HG03520 (cell line): ENCODE measurements at regions not wholly inside any gene's neighbourhood (a gene's known extent, or its start where the extent isn't known, plus 50 kb on each side); places are given as distances from the start of the nearest gene placed in this dataset.

Source experiments
- ATAC-seq: cut with Tn5 transposase; IDR thresholded peaks from one replicate; pipeline ENCODE4 v1.9.1; 2021; ENCODE audit warnings: mild to moderate bottlenecking, moderate library complexity; ENCODE audit not compliant: unreplicated experiment

GRCh38 chr1:57772580-57773195, 348.8 kb upstream of the DAB1 start:
- no peak for ATAC-seq

DNA sequence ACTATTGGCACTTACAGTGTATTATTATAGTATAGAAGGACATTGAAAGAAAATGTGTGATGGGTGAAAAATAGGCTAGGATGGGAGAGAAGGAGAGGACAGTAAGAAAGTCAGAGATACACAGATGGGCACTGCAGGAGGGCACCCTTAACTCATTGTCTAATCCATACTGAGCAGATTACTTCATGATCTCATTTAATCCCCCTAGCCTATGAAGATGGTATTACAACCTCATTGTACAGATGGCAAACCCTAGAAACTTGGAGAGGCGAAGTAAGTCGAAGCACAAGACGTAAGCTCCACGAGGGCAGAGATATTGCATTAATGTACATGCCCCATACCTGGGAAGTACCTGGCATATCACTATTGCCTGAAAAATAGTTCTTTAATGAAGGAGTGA, 346.9 kb upstream of the DAB1 start:
- no peak for ATAC-seq

DNA sequence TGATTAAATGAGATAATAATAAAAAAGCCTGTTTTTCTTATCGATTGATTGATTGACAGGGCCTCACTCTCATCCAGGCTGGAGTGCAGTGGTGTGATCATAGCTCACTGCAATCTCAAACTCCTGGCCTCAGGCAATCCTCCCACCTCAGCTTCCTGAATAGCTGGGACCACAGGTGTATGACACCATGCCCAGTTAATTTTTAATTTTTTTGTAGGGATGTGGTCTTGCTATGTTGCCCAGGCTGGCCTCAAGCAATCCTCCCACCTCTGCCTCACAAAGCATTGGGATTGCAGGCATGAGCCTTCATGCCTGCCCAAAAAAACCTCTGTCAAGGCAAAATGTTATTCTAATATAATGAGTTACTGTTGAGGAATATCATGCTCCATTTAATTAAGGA, 346.4 kb upstream of the DAB1 start:
- ATAC-seq = no peak

DNA sequence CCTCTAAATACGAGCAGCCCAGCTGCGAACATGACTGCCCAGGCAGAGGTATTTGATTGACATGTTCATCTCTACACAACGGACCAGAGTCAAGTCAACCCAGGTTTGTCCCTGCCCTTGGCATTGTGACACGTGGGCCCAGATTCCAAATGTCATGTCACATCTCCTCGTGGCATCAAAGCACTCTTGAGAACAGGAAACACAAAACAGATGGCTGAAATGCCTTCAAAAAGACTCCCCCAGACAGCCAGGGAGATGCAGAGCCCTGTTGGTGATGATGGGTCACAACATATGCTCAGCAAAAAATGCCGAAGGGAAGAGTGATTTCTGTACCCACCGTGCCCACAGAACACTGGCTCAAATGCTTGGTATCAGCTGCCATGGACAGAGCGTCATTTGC, 337.8 kb upstream of the DAB1 start:
- no peak for ATAC-seq

DNA sequence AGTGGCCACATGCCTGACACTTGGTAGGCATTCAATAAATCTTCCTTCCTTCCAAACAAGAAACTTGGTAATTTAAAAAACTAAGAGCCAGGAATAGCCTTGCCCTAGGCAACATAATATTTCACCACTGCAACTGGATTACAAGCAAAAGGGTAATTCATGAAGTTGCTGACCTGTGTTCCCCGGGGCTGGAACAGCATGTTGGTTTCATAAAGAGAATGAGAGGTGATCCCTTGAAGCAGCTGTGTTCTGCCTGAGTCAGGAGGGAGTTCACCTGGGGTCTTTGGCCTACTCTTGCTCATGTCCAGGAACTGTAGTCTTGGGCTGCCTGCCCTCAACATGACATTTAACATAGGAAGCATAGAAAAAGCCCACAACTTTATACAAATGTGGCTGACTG, 329.0 kb upstream of the DAB1 start:
- no peak for ATAC-seq

DNA sequence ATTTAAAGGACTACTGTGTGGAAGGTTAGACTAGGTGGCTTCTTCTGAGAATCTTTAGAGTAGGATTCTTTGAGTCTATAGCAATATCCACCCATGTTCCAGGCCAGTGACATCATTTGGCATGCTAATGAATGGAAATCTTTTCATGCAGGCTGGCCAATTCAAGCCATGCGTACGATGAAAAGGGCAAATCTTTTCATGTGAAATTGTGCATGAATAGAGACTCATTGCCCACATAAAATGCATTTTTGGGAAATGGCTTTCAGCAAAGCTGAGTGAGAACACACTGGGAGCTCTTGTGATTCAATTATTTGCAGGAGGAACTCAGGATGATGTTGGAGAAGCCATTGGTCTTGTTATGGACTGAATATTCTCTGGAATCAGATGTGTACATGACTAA, 324.9 kb upstream of the DAB1 start:
- ATAC-seq = no peak

DNA sequence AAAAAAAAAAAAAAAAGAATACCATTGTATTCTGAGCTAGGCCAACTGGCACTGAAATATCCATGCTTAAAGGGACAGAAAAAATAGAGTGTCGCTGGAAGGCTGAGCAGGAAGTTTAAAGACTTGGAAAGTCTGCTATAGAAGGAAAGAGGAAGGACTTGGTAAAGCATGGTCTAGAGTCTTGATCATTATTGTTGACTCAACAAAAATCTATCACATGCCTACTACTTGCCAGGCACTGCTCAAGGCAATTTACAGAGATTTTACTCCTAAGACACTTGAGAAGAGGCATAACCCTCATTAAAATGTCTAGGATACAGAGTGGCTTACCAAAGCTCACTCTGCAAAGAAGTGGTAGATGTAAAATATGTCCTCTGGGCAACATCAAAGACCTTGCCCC, 324.0 kb upstream of the DAB1 start:
- no peak for ATAC-seq

GRCh38 chr1:57741521-57741920, 317.7 kb upstream of the DAB1 start:
- ATAC-seq = peak; percentile 97

- ATAC-seq = no peak
Observed at GRCh38 chr1:57736940-57737339, 313.1 kb upstream of the DAB1 start.

GRCh38 chr1:57729181-57729580, 305.3 kb upstream of the DAB1 start:
- no peak for ATAC-seq

GRCh38 chr1:57727121-57727520, 303.3 kb upstream of the DAB1 start:
- no peak for ATAC-seq

- no peak for ATAC-seq
Observed at GRCh38 chr1:57725318-57725717, 301.5 kb upstream of the DAB1 start.

- ATAC-seq = no peak
Observed at GRCh38 chr1:57724535-57724934, 300.7 kb upstream of the DAB1 start.

- no peak for ATAC-seq
Observed at GRCh38 chr1:57722285-57722978, 298.6 kb upstream of the DAB1 start.

GRCh38 chr1:57721001-57721400, 297.1 kb upstream of the DAB1 start:
- ATAC-seq = no peak

DNA sequence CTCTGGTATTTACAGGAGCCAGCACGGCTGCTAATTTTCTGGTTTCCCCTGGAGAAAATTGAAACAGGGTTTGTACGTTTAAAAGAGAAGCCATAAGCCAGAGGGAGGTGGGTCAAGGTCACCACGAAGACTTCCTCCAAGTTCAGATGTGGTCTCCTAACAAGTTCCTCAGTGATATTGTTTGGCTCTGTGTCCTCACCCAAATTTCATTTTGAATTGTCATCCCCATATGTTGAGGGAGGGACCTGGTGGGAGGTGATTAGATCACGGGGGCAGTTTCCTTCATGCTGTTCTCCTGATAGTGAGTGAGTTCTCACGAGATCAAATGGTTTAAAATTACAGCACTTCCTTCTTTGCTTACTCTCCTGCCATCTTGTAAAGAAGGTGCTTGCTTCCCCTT, 295.4 kb upstream of the DAB1 start:
- no peak for ATAC-seq

- no peak for ATAC-seq
Observed at GRCh38 chr1:57713501-57713900, 289.6 kb upstream of the DAB1 start.

- no peak for ATAC-seq
Observed at GRCh38 chr1:57712846-57713245, 289.0 kb upstream of the DAB1 start.

DNA sequence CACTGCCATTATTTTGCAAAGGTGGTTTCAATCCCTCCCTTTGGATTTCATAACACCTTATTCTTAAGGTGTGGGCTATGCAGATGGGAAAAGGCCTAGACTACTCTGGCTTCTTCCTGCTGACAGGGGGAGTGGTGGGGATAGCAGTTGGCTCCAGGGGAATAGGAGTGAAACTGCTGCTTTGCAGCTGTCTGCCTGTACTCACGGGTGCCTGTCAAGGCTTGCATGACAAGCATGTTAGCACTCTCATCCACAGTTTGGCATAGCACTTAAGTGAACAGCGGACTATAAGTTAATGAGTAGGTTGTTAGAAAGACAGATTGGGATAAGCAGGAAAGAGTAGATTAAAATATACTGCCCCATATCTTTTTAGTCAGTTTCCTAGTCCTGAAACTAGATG, 287.5 kb upstream of the DAB1 start:
- no peak for ATAC-seq

GRCh38 chr1:57707631-57708030, 283.8 kb upstream of the DAB1 start:
- ATAC-seq = no peak

DNA sequence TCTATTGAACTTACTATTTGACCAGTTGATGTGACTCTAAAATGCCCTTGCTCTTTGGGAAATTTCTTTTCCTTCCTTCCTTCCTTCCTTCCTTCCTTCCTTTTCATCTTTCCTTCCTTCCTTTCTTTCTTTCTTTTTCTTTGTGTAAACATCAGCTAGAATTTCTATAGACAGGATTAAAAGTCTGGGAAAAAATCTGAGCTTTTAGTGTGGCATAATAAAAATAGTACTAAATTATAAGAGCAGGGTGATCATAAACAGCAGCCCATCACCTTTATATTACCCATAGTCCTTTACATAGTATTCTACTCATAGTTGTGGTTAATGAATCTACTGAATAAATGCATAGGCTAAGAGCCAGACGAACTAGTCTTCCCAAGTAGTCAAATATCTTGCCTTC, 281.0 kb upstream of the DAB1 start:
- ATAC-seq = no peak

- no peak for ATAC-seq
Observed at GRCh38 chr1:57704231-57704630, 280.4 kb upstream of the DAB1 start.

GRCh38 chr1:57696904-57697303, 273.0 kb upstream of the DAB1 start:
- no peak for ATAC-seq
